ENCODE measurements at regions not wholly inside any gene's neighbourhood (a gene's known extent, or its start where the extent isn't known, plus 50 kb on each side); places are given as distances from the start of the nearest gene placed in this dataset.

- Histone ChIP-seq H3K79me2 (ENCODE audit: insufficient read depth, low read depth) (no peaks in the 10 kb centered on the region), H2AFZ (ENCODE audit: low read depth) (no peak overlapping the region)
- TF ChIP-seq, protein P1, sequence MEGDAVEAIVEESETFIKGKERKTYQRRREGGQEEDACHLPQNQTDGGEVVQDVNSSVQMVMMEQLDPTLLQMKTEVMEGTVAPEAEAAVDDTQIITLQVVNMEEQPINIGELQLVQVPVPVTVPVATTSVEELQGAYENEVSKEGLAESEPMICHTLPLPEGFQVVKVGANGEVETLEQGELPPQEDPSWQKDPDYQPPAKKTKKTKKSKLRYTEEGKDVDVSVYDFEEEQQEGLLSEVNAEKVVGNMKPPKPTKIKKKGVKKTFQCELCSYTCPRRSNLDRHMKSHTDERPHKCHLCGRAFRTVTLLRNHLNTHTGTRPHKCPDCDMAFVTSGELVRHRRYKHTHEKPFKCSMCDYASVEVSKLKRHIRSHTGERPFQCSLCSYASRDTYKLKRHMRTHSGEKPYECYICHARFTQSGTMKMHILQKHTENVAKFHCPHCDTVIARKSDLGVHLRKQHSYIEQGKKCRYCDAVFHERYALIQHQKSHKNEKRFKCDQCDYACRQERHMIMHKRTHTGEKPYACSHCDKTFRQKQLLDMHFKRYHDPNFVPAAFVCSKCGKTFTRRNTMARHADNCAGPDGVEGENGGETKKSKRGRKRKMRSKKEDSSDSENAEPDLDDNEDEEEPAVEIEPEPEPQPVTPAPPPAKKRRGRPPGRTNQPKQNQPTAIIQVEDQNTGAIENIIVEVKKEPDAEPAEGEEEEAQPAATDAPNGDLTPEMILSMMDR (conservative IDR thresholded peaks at IDR 0.05; ENCODE audit: low read depth, low read length): no peak
Measured at GRCh38 chr1:199736646-199737045, 290.9 kb upstream of the NR5A2 start.

GRCh38 chr1:199741586-199741985, 285.9 kb upstream of the NR5A2 start:
- no peaks in the 10 kb centered on the region for H3K27me3 ChIP-seq (ENCODE audit: insufficient read depth, low read depth)
- H3K36me3 ChIP-seq (ENCODE audit: insufficient read depth): no peaks in the 10 kb centered on the region
- no peak overlapping the region for H3K9ac ChIP-seq
- no peak overlapping the region for H3K4me3 ChIP-seq (IDR thresholded peaks at IDR 0.05; ENCODE audit: insufficient read depth, low read depth, low read length)
- no peak overlapping the region for H2AFZ ChIP-seq (ENCODE audit: low read depth)
- TF ChIP-seq, protein P1 (conservative IDR thresholded peaks at IDR 0.05; ENCODE audit: low read depth, low read length): no peak
- no peak overlapping the region for H3K4me2 ChIP-seq
- H3K27ac ChIP-seq: no peak overlapping the region
- H3K79me2 ChIP-seq (ENCODE audit: insufficient read depth, low read depth): no peaks in the 10 kb centered on the region
- H4K20me1 ChIP-seq (ENCODE audit: insufficient read depth): no peaks in the 10 kb centered on the region
- H3K4me1 ChIP-seq (ENCODE audit: low read depth, poor library complexity, severe bottlenecking): no peaks in the 10 kb centered on the region

More at GRCh38 chr1:199736646-199737045, 290.9 kb upstream of the NR5A2 start:
- Histone ChIP-seq H3K4me1 (ENCODE audit: low read depth, poor library complexity, severe bottlenecking) (no peaks in the 10 kb centered on the region), H3K27me3 (ENCODE audit: insufficient read depth, low read depth) (no peaks in the 10 kb centered on the region), H3K9ac (no peak overlapping the region), H3K4me2 (no peak overlapping the region), H3K4me3 (IDR thresholded peaks at IDR 0.05; ENCODE audit: insufficient read depth, low read depth, low read length) (no peak overlapping the region), H3K36me3 (ENCODE audit: insufficient read depth) (no peaks in the 10 kb centered on the region), H3K27ac (no peak overlapping the region), H4K20me1 (ENCODE audit: insufficient read depth) (no peaks in the 10 kb centered on the region)

GRCh38 chr1:199742547-199742946, 285.0 kb upstream of the NR5A2 start:
- TF ChIP-seq, protein P1 (conservative IDR thresholded peaks at IDR 0.05; ENCODE audit: low read depth, low read length): no peak
- Histone ChIP-seq H3K27me3 (ENCODE audit: insufficient read depth, low read depth) (no peaks in the 10 kb centered on the region), H3K4me3 (IDR thresholded peaks at IDR 0.05; ENCODE audit: insufficient read depth, low read depth, low read length) (no peak overlapping the region), H3K36me3 (ENCODE audit: insufficient read depth) (no peaks in the 10 kb centered on the region), H3K4me2 (no peak overlapping the region), H2AFZ (ENCODE audit: low read depth) (no peak overlapping the region), H4K20me1 (ENCODE audit: insufficient read depth) (no peaks in the 10 kb centered on the region), H3K4me1 (ENCODE audit: low read depth, poor library complexity, severe bottlenecking) (no peaks in the 10 kb centered on the region), H3K27ac (no peak overlapping the region), H3K79me2 (ENCODE audit: insufficient read depth, low read depth) (no peaks in the 10 kb centered on the region), H3K9ac (no peak overlapping the region)

DNA sequence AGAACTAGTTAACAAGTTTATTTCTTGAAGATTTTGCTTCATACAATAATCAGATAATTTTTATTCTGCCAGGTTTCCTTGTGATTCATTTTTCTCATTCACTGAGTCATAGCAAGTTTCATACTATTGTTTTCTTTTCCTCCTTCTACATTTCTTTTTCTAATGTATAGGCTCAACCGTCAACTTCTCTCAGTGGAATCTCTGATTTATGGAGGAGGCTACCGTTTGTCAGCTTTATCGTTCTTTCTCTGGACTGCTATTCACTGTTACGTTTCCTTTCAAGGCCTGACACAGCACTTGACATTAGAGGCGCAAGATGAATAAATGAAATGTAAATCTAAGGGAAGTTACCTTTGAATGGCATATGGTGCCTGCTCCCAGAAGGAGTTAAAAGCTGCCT, 284.3 kb upstream of the NR5A2 start:
- Histone ChIP-seq H3K36me3 (ENCODE audit: insufficient read depth) (no peaks in the 10 kb centered on the region), H3K27ac (no peak overlapping the region), H3K27me3 (ENCODE audit: insufficient read depth, low read depth) (no peaks in the 10 kb centered on the region), H2AFZ (ENCODE audit: low read depth) (no peak overlapping the region), H4K20me1 (ENCODE audit: insufficient read depth) (no peaks in the 10 kb centered on the region), H3K4me3 (IDR thresholded peaks at IDR 0.05; ENCODE audit: insufficient read depth, low read depth, low read length) (no peak overlapping the region), H3K79me2 (ENCODE audit: insufficient read depth, low read depth) (no peaks in the 10 kb centered on the region), H3K4me1 (ENCODE audit: low read depth, poor library complexity, severe bottlenecking) (no peaks in the 10 kb centered on the region), H3K9ac (no peak overlapping the region), H3K4me2 (no peak overlapping the region)
- TF ChIP-seq, protein P1 (conservative IDR thresholded peaks at IDR 0.05; ENCODE audit: low read depth, low read length): no peak
